Endometrial microvascular endothelial cells (primary cell): ENCODE measurements at regions not wholly inside any gene's neighbourhood (a gene's known extent, or its start where the extent isn't known, plus 50 kb on each side); places are given as distances from the start of the nearest gene placed in this dataset.

ENCODE experiments used
- in situ Hi-C: cut with HindIII; loops from 2 replicates; pipeline ENCODE4 v1.10.0; 2017; ENCODE audit warnings: low sequenced_read_pairs, low pct_unique_long_range_greater_than_20kb; ENCODE audit errors: inconsistent ontology term

- in situ Hi-C loops: no loop called here
These were observed 86.8 kb downstream of the ADCYAP1 start for GRCh38 chr18:991441-991840.

- in situ Hi-C loops: no loop called here
These were observed 88.9 kb downstream of the ADCYAP1 start for GRCh38 chr18:993560-993959.

DNA sequence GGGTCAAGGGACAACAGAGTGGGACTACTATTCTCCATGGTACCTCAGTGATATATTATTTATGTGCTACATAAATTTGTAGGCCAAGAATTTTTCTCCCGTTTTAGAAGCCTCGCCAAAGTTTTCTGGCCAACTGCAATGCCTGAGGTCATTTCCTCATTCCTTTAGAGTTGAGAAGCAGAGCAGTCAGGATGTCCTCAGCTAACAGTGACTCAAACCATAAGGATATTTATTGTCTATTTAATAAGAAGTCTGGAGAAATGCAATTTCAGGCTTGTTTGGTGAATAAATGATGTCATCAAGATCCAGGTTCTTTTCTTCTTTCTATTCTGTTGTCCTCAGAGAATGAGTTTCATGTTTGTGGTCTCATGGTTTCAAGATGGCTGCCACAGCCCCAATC lies 91.0 kb downstream of the ADCYAP1 start:
- in situ Hi-C loops: no loop called here

DNA sequence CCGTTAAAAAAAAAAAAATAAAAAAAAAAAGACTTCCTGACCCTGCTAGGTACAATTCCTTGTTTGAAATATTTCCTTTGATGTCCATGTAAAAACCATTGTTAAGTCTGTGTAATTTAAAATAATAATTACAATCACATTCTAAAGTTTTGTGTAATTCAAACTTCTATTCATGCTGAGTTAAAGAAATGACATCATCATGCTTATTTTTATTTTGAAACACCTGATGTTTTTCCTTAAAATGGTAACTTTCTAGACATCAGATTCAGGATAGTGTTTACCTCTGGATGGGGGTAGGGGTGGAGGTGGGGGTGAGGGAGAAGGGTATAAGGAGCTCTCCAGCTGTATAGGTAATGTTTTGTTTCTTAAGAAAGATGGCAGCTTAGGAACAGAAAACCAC lies 92.8 kb downstream of the ADCYAP1 start:
- in situ Hi-C loops: no loop called here

DNA sequence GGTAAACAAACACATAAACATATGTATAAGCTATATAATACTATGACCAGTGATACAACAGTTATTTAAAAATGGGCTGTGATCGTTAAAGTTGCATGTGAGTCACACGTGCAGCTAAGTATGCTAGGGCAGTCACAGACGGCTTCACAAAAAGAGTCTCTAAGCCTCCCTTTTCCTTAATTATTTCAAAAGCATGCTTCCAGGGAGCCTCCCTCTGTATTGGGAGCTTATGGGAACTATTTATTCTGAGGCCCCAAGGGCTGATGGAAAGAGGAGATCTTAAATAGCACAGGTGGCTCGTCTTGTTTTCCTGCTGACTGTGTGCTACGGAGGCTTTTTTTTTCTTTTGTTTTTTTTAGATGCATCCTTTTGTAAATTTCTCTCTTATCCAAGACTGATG lies 94.3 kb downstream of the ADCYAP1 start:
- in situ Hi-C loops: no loop called here

GRCh38 chr18:1002653-1003178 lies 98.0 kb downstream of the ADCYAP1 start:
- in situ Hi-C loops: no loop called here

DNA sequence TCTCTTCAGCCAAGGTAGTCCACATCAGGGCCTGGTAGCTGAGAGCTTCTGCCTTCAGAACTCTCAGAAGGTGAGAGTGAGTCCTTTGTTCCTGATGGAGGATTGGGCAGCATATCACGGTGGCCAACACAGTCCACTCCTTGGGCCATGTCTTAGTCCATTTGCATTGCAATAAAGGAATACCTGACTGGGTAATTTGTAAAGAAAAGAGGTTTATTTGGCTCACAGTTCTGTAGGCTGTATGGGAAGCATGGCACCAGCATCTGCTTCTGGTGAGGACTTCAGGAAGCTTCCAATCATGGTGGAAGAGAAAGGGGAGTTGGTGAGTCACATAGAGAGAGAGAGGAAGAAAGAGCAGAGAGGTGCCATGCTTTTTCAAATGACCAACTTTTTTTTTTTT lies 98.8 kb downstream of the ADCYAP1 start:
- in situ Hi-C loops: no loop called here

GRCh38 chr18:1006304-1006703 lies 101.6 kb downstream of the ADCYAP1 start:
- in situ Hi-C loops: no loop called here

GRCh38 chr18:1006965-1007364 lies 102.3 kb downstream of the ADCYAP1 start:
- in situ Hi-C loops: no loop called here

DNA sequence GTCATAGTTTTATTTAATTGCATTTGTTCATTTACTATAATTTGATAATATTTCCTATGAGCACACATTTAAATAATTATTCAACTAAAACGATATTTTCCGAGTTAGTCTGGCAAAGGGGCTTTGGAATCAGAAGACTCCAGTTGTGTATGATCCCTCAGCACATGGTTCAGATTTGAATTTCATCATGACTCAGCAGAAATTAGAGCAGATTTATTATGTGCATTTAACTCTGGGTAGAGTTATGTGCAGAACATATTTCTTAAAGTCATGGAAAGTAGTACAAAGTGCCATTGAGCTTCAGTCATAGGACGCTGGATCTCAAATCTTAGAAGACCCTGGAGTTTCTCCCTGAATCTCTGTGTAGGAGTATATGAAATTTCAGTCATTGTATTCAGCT lies 106.7 kb downstream of the ADCYAP1 start:
- in situ Hi-C loops: no loop called here

DNA sequence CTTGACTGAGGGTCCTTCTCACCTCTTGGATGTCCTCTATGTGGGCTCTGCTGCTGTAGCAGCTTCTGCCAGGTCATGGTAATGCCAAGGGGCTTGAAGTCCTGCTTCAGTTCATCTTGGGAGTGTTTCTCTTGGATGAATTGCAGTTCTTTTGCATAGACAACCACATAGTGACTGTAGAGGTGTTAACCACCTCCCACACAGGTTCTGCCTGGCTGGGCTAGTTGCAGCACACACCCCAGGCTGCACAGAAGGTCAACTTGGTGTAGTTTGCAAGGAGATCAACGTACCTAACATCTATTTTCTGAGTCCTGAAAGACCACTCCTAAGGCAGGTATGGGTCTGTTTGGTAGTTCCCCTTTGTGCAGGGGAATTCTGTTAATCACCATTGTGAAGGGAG lies 108.1 kb downstream of the ADCYAP1 start:
- in situ Hi-C loops: no loop called here

GRCh38 chr18:1013951-1014350 lies 109.3 kb downstream of the ADCYAP1 start:
- in situ Hi-C loops: no loop called here

GRCh38 chr18:1014509-1014908 lies 109.8 kb downstream of the ADCYAP1 start:
- in situ Hi-C loops: no loop called here

DNA sequence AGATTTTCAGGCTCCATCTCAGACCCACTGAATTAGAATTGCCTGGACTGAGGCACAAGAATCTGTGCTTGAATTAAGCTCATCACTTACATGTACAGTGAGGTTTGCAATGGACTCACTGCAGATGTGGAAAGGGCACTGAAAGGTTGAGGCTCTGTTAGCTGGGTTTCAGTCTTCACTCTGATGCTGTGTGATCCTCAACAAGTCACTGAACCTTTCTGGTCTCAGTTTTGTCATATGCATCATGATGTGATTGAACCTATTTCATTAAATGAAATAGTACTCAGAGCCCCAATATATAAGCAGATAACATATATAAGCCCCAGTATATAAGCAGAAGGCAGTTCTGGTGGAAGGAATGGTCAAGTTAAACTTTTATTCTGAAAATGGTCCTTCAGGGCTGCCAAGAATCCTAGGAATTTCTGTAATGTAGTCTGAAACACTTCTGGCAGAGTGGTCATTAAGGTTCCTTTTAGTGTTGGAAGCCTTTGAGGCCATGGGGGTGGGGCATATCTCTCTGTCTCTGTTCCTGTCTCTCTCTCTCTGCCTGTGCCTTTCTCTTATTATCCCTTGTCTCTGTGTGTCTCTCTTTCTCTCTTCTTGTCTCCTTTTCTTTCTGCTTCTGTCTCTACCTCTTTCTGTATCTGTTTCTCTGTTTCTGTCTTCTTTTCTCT lies 110.4 kb downstream of the ADCYAP1 start:
- in situ Hi-C loops: no loop called here

DNA sequence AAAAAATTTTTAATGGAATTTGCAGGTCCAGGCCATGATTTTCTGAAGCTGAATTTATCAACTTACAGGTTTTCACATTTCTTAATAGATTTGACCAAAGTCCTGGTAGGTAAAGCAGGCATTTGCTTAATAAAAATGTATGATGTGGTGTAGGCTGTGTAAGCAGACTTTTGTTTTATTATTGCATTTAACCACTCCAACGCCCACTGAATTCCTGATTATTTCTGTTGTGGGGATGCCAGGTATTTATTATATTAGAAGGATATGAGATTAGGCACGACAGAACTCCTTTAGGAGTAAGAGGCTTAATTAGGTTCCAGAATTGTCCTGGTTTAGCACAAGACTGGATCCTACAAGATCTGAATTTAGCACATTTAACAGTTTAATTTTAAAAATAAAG lies 111.1 kb downstream of the ADCYAP1 start:
- in situ Hi-C loops: no loop called here

DNA sequence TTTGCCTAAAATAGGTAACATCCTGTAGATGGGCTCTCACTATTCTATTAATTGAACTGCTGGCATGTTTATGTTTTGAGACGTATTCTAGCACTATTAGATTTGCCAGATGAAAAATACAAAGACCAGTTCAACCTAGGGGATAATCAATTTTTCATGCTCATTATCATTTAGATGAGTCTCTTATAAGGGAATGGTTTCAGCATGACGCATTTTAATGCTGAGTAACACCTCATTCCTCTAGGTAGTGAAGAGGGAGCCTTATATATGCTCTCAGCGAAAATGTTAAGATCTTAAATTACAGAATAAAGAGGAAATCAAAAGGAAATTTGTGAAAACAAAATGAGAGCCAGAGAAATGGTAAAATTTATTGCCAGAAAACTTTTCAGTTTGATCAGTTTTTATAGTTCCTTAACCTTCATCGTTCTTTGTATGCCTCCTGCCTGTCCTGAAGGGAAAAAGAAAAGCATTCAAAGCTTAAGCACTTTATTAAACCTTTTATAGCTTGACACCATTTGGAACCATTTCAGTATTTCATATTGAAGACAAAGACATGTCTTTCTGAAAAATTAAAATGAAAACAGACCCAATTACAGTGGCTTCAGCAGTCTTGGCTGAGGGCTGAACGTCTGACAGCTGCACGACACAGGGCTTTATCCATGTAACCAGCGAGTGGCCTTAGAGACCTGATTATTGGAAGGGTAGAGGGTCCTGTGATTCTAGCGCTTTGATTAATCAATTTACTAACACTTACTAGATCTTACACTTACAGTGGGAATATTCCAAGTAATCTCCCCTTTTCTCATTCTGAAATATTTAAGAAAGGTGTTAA lies 112.8 kb downstream of the ADCYAP1 start:
- in situ Hi-C loops: no loop called here

- in situ Hi-C loops: no loop called here
These were observed 113.6 kb downstream of the ADCYAP1 start for GRCh38 chr18:1018181-1018681.

DNA sequence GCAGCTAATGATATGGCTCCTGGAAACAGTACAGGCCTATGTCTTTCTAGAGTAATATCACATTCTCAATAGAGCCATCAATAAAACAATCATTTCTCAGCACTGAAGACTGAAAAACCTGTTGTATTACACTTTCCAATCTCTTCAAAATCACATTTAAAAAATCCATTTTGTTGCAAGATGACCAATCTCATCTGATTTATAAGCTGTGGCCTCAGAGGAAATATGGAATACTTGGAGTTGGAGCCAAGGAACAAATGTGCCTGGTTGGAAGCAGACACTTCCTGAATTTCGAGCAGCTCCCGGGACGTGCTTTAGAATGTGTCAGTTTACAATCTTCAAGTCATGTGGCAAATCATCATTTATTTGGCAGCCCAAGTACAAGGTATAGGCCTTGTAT lies 114.5 kb downstream of the ADCYAP1 start:
- in situ Hi-C loops: no loop called here

- in situ Hi-C loops: no loop called here
These were observed 116.2 kb downstream of the ADCYAP1 start for GRCh38 chr18:1020731-1021344.

DNA sequence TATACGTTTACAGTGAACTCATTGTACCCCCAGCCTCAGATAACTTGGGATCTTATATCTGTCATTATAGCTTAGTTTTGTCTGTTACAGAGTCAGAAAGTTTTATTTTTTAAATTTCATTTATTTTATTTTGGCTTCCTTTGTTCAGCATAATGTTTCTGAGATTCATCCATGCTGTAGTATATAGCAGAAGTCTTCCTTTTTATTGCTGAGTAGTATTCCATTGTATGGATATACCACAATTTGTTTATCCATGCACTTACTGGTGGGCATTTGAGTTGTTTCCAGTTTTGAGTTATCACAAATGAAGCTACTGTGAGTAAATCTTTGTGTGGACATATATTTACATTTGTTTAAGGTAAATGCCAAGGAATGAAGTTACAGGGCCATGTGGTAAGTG lies 122.3 kb downstream of the ADCYAP1 start:
- in situ Hi-C loops: no loop called here
